Colonic mucosa (tissue), 4 donors: ENCODE measurements at regions not wholly inside any gene's neighbourhood (a gene's known extent, or its start where the extent isn't known, plus 50 kb on each side); places are given as distances from the start of the nearest gene placed in this dataset.

ENCODE experiments used
- DNase-seq: peaks from one replicate; pipeline ENCODE4 v3.0.0-alpha.2; 2020
- H3K27ac ChIP-seq: fragments of 200-600 bp; one replicate; pipeline ENCODE4 v1.8.0; 2021
- H3K27me3 ChIP-seq: fragments of 200-600 bp; one replicate; pipeline ENCODE4 v1.8.0; 2021
- H3K36me3 ChIP-seq: fragments of 200-600 bp; one replicate; pipeline ENCODE4 v1.8.0; 2021
- H3K4me1 ChIP-seq: fragments of 200-600 bp; one replicate; pipeline ENCODE4 v1.8.0; 2021; ENCODE audit warnings: mild to moderate bottlenecking
- H3K4me3 ChIP-seq: fragments of 200-600 bp; one replicate; pipeline ENCODE4 v1.8.0; 2021
- H3K9ac ChIP-seq, 2 donors: one replicate each; pipeline ENCODE4 v1.7.0; 2013; ENCODE audit warnings: control low read depth in 2 of 2, low read depth in 2 of 2, low read length in 2 of 2
- H3K9me3 ChIP-seq: fragments of 200-600 bp; one replicate; pipeline ENCODE4 v1.8.0; 2021
- intact Hi-C: fragments of 100-400 bp; cut with DNase I; formaldehyde crosslinking; loops from one replicate; pipeline ENCODE4 v1.14.1; 2022
- TF ChIP-seq, protein P1 (sequence below): fragments of 200-600 bp; IDR thresholded peaks from one replicate; pipeline ENCODE4 v1.8.0; 2022; ENCODE audit warnings: antibody characterized with exemption, mild to moderate bottlenecking
- donor health status: healthy.
- donor health status: DM: no; HTN: no; CAD: no.
- donor health status: DM: no; HTN: no; CAD: no.

DNA sequence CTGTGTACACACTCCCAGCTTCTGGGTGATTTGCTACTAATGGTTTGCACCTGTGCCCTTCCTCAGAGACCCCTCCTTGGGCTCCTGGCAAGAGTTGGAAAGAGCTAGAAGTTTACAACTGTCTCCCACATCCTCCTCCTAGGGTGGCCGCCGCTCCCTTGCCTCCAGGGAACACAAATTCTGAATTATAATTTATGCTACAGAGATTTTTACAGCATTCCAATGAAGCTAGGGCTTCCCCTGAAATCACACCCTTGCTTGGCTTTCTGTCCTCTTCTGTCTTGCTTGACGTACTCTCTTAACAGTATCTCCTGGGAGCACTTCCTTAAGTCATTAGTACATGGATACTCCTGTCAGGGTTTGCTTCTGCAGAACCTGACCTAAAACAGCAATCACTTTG lies 180.2 kb downstream of the KCNA5 start:
- intact Hi-C loops = no loop called here
- H3K9ac ChIP-seq = no peak overlapping the region
- TF ChIP-seq, protein P1, sequence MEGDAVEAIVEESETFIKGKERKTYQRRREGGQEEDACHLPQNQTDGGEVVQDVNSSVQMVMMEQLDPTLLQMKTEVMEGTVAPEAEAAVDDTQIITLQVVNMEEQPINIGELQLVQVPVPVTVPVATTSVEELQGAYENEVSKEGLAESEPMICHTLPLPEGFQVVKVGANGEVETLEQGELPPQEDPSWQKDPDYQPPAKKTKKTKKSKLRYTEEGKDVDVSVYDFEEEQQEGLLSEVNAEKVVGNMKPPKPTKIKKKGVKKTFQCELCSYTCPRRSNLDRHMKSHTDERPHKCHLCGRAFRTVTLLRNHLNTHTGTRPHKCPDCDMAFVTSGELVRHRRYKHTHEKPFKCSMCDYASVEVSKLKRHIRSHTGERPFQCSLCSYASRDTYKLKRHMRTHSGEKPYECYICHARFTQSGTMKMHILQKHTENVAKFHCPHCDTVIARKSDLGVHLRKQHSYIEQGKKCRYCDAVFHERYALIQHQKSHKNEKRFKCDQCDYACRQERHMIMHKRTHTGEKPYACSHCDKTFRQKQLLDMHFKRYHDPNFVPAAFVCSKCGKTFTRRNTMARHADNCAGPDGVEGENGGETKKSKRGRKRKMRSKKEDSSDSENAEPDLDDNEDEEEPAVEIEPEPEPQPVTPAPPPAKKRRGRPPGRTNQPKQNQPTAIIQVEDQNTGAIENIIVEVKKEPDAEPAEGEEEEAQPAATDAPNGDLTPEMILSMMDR = no peak
- H3K4me3 ChIP-seq = no peak overlapping the region
- no peaks in the 10 kb centered on the region for H3K27me3 ChIP-seq
- H3K36me3 ChIP-seq = no peaks in the 10 kb centered on the region
- DNase-seq = no peak
- no peak overlapping the region for H3K27ac ChIP-seq
- no peaks in the 10 kb centered on the region for H3K9me3 ChIP-seq
- H3K4me1 ChIP-seq = no peaks in the 10 kb centered on the region

DNA sequence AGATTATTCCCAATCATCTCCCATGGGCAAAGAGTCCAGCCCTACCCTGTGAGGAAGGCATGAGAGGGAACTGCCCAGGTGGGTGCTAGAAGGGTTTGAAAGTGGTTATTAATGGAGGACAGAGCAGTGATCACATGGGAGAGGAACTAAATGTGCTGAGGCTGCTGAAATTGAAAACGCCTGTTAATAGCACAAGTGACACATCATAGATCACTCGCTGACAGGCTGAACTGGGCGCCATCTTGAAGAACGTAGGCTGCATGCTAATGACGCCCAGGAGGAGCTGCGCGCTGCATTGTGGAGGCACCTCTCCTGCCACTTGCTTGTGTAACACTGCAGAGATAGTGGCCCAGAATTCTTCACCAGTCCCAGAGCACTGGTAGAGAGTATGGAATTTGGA lies 182.9 kb downstream of the KCNA5 start:
- Histone ChIP-seq H3K27me3 (no peaks in the 10 kb centered on the region), H3K4me3 (no peak overlapping the region), H3K9me3 (no peaks in the 10 kb centered on the region), H3K4me1 (no peaks in the 10 kb centered on the region), H3K9ac (no peak overlapping the region), H3K36me3 (no peaks in the 10 kb centered on the region), H3K27ac (no peak overlapping the region)
- TF ChIP-seq, protein P1 = no peak
- no peak for DNase-seq
- intact Hi-C loops = no loop called here

DNA sequence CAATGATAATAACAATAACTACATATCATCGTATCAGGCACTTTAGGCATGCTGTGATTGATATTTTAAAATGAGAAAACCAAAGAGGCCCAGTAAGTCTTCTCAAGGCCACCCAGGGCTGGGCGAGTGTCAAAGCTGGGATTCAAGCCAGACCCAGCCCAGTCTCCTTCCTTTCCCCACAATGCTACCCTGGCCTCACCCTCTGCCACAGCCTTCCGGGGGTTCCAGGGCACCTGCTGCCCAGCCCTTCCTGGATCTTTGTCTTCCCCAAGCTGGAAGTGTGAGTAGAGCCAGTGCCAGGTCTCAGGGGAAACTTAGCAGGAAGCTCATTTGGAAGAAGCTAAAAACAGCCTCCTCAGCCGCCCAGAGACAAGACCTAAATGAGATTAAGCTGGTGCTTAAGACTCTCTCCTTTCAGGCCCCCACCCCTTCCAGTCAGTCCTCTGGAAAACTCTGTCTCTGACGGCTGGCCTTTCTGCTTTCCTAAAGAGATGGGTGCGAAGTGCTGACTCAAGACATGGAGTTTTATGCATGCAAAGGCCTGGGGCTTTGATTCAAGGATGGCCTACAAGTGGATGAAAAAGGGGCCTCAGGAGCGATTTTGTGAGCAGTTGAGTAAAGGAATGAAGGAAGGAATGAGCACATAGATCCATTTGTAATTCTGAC lies 184.2 kb downstream of the KCNA5 start:
- Histone ChIP-seq H3K9me3 (no peaks in the 10 kb centered on the region), H3K36me3 (no peaks in the 10 kb centered on the region), H3K9ac (no peak overlapping the region), H3K4me3 (no peak overlapping the region), H3K4me1 (no peaks in the 10 kb centered on the region), H3K27me3 (no peaks in the 10 kb centered on the region), H3K27ac (no peak overlapping the region)
- TF ChIP-seq, protein P1 = no peak
- DNase-seq = peak; percentile 29
- intact Hi-C loops = no loop called here

DNA sequence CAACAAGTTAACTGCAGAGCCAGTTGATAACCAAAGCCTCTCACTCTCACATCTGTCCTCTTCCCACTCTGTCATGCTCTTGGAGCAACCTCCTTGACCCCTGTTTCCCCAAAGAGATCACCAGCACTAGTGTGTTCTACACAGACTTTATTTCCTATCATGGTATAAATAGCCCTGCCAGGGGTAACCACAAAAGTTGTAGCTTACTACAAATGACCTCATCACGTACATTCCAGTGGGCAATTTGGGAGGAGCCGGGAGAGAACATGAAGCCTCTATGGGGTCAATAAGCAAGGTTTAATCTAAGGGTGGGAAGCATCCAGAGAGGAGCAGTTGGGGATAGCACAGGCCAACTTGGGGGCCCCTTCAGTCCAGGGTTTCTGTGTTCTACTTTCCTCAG lies 186.5 kb downstream of the KCNA5 start:
- intact Hi-C loops = no loop called here
- Histone ChIP-seq H3K36me3 (no peaks in the 10 kb centered on the region), H3K9ac (no peak overlapping the region), H3K4me3 (no peak overlapping the region), H3K27me3 (no peaks in the 10 kb centered on the region), H3K9me3 (no peaks in the 10 kb centered on the region), H3K27ac (no peak overlapping the region), H3K4me1 (no peaks in the 10 kb centered on the region)
- TF ChIP-seq, protein P1 = no peak
- DNase-seq = no peak

DNA sequence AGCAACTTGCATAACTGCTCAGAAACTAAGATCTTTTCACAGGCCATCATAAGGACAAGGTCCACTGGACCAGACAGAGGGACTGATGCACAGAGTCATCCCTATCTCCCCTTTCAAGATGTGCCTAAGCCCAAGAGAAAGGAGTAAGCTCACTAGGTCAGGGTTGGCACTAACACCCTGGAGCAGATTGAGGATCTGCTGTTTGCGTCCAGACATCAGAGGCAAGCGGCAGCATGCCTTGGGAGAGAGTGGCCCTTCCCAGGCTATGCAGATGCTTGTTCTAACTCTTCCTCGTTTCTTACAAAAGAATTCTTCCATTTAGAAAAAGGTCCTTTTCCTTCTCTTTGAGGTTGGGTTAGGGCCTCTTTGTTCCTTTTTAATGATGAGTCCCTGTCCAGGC lies 187.2 kb downstream of the KCNA5 start:
- TF ChIP-seq, protein P1 = no peak
- no peak for DNase-seq

More for the DNA sequence above, 187.2 kb downstream of the KCNA5 start:
- Histone ChIP-seq H3K36me3 (no peaks in the 10 kb centered on the region), H3K4me3 (no peak overlapping the region), H3K27ac (no peak overlapping the region), H3K4me1 (no peaks in the 10 kb centered on the region), H3K27me3 (no peaks in the 10 kb centered on the region), H3K9ac (no peak overlapping the region), H3K9me3 (no peaks in the 10 kb centered on the region)
- intact Hi-C loops = no loop called here
